ENCODE measurements at regions not wholly inside any gene's neighbourhood (a gene's known extent, or its start where the extent isn't known, plus 50 kb on each side); places are given as distances from the start of the nearest gene placed in this dataset.
"Not testable (repeated sequence)": the region's sequence is repeated elsewhere in the genome, so short reads cannot be mapped to it uniquely, and the experiment has no call there.

DNA sequence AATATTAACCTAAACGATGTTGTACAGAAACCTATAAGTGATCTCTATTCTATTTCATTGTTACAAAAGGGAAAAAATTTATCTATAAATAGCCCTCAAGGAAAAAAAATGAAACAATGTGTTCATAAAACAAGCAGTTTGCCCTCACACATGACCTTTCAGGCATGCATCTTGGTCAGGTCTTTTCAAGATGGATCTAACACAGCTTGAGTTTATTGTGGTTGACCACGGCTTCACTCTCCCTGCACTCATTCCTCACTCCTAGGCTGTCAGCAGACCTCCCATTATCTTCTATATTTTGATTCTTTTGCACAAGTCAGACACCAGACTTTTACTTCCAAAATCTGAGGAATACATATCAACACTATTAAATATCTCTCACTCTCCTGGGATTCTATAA lies 544.3 kb downstream of the KCNT2 start:
- TF ChIP-seq, protein P1, sequence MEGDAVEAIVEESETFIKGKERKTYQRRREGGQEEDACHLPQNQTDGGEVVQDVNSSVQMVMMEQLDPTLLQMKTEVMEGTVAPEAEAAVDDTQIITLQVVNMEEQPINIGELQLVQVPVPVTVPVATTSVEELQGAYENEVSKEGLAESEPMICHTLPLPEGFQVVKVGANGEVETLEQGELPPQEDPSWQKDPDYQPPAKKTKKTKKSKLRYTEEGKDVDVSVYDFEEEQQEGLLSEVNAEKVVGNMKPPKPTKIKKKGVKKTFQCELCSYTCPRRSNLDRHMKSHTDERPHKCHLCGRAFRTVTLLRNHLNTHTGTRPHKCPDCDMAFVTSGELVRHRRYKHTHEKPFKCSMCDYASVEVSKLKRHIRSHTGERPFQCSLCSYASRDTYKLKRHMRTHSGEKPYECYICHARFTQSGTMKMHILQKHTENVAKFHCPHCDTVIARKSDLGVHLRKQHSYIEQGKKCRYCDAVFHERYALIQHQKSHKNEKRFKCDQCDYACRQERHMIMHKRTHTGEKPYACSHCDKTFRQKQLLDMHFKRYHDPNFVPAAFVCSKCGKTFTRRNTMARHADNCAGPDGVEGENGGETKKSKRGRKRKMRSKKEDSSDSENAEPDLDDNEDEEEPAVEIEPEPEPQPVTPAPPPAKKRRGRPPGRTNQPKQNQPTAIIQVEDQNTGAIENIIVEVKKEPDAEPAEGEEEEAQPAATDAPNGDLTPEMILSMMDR (IDR thresholded peaks at IDR 0.05), result no peak
- TF ChIP-seq ZFX (IDR thresholded peaks at IDR 0.05; ENCODE audit: borderline replicate concordance), result no peak
- no peak overlapping the region for H3K27ac ChIP-seq

DNA sequence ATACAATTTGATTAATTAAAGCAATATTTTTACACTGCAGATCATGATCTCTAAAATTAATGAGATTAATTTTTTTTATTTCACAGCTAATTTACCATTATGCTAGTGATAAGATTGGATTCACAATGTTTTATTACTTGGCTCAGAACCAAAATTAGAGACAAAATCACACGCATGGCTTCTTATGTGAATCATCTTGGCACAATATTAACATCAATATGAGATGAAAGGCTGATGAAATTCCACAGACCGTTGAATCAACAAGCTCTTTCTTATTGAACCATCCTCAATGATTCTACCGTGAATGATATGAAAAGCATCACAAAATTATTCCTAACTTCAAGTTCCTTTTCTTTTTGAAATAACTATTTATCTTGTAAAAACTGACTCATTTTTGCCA lies 544.9 kb downstream of the KCNT2 start:
- H3K27ac ChIP-seq, result no peak overlapping the region
- TF ChIP-seq, protein P1 (IDR thresholded peaks at IDR 0.05), result no peak
- no peak for TF ChIP-seq ZFX (IDR thresholded peaks at IDR 0.05; ENCODE audit: borderline replicate concordance)

DNA sequence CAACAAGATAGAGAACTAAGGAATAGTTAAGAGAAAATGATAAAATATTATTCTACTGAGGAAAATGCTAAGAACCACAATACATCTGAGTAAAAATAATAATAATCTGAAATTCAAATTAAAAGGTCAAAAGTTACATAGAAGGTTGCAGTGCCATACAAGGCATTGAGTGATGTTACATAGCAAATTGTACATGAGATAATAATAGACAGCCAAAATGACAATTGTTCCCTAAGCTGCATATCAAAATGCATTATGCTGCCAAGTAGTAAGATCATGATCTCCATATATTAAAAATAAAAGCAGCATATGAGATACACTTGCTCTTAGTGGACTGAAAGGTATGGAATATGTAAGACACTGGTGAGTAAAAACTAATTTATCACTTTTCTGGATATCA lies 547.7 kb downstream of the KCNT2 start:
- H3K27ac ChIP-seq, result no peak overlapping the region
- no peak for TF ChIP-seq ZFX (IDR thresholded peaks at IDR 0.05; ENCODE audit: borderline replicate concordance)

DNA sequence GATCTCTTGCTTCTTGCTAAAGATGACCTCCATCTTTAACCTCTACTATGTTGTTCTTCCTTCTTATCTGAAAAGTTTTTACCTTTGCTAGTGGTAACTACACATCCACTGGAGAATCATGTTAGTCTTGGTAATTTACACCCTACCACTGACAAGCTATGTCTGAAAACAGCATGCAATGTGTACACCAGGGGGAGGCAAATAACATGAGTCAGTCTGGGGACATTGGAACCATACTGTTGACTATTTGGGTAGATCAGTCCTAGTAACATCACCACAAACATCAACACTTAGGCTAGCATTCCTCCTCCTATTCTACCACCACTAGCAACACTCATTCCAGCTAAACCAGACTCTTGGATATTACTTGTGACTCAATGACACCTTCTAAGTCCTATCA lies 549.0 kb downstream of the KCNT2 start:
- H3K27ac ChIP-seq, result no peak overlapping the region
- TF ChIP-seq ZFX (IDR thresholded peaks at IDR 0.05; ENCODE audit: borderline replicate concordance), result no peak
- TF ChIP-seq, protein P1 (IDR thresholded peaks at IDR 0.05), result peak; percentile 15

DNA sequence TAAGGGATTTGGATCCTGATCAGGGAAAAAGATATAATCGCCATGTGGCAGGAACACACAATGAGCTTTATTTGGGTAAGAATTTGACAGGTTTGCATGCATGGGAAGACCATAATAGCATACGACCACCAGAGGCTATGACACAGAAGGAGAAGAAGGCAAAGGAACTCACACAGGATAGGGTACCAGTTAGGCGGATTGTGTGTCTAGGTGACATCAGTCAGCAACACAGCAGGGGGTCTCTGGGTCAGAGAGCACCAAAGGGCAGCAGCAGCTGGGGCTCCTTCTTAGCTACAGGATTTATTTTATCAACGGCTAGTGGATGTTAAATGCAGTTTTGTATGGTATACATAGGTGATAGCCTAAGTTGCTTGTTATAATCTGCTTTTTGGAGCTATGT lies 551.3 kb downstream of the KCNT2 start:
- TF ChIP-seq ZFX (IDR thresholded peaks at IDR 0.05; ENCODE audit: borderline replicate concordance), result no peak
- TF ChIP-seq, protein P1 (IDR thresholded peaks at IDR 0.05), result no peak
- H3K27ac ChIP-seq, result peak overlapping the region; percentile 48

DNA sequence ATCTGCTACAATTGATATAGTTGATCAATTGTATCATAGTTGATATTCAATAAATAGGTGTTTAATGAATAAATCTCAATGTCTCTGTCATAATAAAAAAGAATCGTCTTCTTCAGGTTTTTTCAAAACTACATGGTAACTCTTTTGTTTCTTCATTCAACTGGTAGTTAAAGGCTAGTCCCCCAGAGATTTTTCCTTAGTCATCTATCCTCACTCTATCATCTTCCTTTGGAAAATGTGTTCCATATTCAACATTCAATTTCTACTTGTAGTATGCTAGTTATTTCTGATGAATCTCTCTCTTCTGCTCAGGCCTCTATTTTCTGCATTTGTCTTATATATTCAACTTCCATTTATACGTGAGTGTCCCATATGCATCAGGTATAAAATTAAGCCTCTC lies 558.8 kb downstream of the KCNT2 start:
- H3K27ac ChIP-seq, result no peak overlapping the region
- TF ChIP-seq ZFX (IDR thresholded peaks at IDR 0.05; ENCODE audit: borderline replicate concordance), result no peak
- TF ChIP-seq, protein P1 (IDR thresholded peaks at IDR 0.05), result no peak

DNA sequence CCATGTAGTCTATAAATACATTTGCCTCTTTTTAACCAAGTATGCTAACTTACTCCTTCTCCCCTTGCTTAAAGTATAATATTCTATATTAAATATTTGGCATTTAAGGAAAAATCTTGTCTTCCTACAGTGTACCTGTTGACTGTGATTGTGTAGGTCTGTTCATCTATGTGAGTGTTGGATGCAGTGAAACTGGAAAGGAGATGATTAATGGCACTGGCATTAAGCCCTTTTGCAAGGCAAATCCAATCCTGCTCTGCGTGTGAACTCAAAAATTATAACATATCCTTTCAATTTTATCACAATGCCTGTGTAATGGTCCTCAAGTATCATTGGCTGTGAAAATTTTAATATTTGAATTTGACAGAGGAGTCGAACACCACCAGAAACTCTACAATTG lies 565.0 kb downstream of the KCNT2 start:
- H3K27ac ChIP-seq, result no peak overlapping the region
- TF ChIP-seq, protein P1 (IDR thresholded peaks at IDR 0.05), result no peak
- TF ChIP-seq ZFX (IDR thresholded peaks at IDR 0.05; ENCODE audit: borderline replicate concordance), result no peak

DNA sequence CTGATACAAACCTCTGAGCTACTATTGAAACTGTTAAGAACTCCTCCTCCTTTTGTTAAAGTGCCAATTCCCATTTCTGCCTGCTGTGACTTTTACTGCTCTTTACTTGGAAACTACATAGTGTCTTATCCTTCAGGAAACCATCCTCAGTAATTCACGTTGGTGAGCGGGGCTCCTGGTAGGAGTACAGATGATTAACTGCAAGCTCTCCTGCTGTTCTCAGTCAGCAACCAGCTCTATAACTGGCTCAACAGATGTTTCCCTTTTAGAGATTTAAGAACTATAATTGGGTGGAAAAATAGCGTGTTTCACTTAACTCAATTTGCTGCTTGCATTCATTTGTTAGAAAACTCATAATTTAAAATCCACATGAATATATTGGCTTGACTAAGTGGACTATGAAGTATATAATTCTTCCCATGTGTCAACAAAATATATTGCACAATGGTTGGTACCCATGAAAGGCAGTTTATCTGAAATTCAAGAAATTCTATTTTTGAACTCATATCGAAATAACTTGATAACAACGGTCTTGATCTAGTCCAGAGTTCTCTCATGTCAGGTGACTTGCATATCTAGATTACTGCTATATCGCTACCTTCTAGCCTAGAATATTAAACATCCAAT lies 574.0 kb downstream of the KCNT2 start:
- no peak overlapping the region for H3K27ac ChIP-seq

DNA sequence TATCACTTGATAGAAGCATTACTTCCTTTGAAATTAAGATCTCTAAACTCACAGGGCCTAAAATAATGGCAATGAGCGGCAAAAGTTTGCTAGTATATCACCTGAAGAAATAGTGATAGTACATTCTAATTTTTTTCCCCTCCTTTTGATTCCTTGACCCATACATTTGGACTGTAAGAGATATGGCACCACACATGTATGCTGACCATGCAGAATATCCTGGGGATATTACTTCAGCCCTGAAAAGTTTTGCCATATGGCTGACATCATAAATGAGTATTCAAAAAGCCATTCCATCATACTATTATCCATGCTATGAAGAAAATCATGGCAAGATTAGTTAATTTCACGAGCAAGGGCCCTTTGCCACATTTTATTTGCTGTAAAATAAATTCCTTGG lies 576.9 kb downstream of the KCNT2 start:
- not testable (repeated sequence) for H3K27ac ChIP-seq

More for the DNA sequence above, 574.0 kb downstream of the KCNT2 start:
- TF ChIP-seq ZFX (IDR thresholded peaks at IDR 0.05; ENCODE audit: borderline replicate concordance), result no peak
- TF ChIP-seq, protein P1 (IDR thresholded peaks at IDR 0.05), result no peak

Data from 22Rv1 (cell line).